Loucy (cell line): ENCODE measurements at regions not wholly inside any gene's neighbourhood (a gene's known extent, or its start where the extent isn't known, plus 50 kb on each side); places are given as distances from the start of the nearest gene placed in this dataset.

Experiments
- H2AFZ ChIP-seq: fragments of 200-600 bp; sonication (generic); 2 replicates; pipeline ENCODE4 v1.6.0; 2016; ENCODE audit warnings: antibody characterized with exemption, mild to moderate bottlenecking, low read length, moderate library complexity
- H3F3A ChIP-seq: fragments of 200-600 bp; 2 replicates; pipeline ENCODE4 v1.6.0; 2016; ENCODE audit warnings: antibody characterized with exemption, low read depth, mild to moderate bottlenecking
- H3K27me3 ChIP-seq: fragments of 200-600 bp; sonication (generic); 2 replicates; pipeline ENCODE4 v1.6.1; 2014; ENCODE audit warnings: low read length, mild to moderate bottlenecking; ENCODE audit not compliant: insufficient read depth, poor library complexity, severe bottlenecking
- H3K36me3 ChIP-seq: fragments of 200-600 bp; sonication (generic); 2 replicates; pipeline ENCODE4 v1.6.1; 2016; ENCODE audit warnings: low read length; ENCODE audit not compliant: insufficient read depth
- H3K4me1 ChIP-seq: fragments of 200-600 bp; sonication (generic); 2 replicates; pipeline ENCODE4 v1.5.1; 2014; ENCODE audit warnings: low read length, mild to moderate bottlenecking; ENCODE audit not compliant: insufficient read depth, poor library complexity, severe bottlenecking
- H3K4me2 ChIP-seq: fragments of 200-600 bp; sonication (generic); 2 replicates; pipeline ENCODE4 v1.6.0; 2014; ENCODE audit warnings: antibody characterized with exemption, low read length, low read depth, mild to moderate bottlenecking; ENCODE audit not compliant: poor library complexity, severe bottlenecking
- H3K4me3 ChIP-seq: fragments of 200-600 bp; sonication (generic); 2 replicates; pipeline ENCODE4 v1.5.1; 2014; ENCODE audit warnings: low read length, mild to moderate bottlenecking, mixed read lengths; ENCODE audit not compliant: poor library complexity, severe bottlenecking
- H3K79me2 ChIP-seq: fragments of 200-600 bp; sonication (generic); 2 replicates; pipeline ENCODE4 v1.6.1; 2014; ENCODE audit warnings: low read length; ENCODE audit not compliant: insufficient read depth
- H3K9ac ChIP-seq: fragments of 200-600 bp; sonication (generic); 2 replicates; pipeline ENCODE4 v1.6.0; 2014; ENCODE audit warnings: mild to moderate bottlenecking, low read depth, low read length, moderate library complexity; ENCODE audit not compliant: poor library complexity, severe bottlenecking
- H3K9me2 ChIP-seq: fragments of 200-600 bp; sonication (generic); replicated peaks from 2 replicates; pipeline ENCODE4 v1.6.1; 2016; ENCODE audit warnings: low read depth, low read length, mixed read lengths
- H3K9me3 ChIP-seq: fragments of 200-600 bp; sonication (generic); 2 replicates; pipeline ENCODE4 v1.6.1; 2014; ENCODE audit warnings: mild to moderate bottlenecking, antibody characterized with exemption, low read length, low read depth; ENCODE audit not compliant: insufficient read depth
- H4K20me1 ChIP-seq: fragments of 200-600 bp; sonication (generic); 2 replicates; pipeline ENCODE4 v1.6.0; 2014; ENCODE audit warnings: antibody characterized with exemption, low read length, mild to moderate bottlenecking; ENCODE audit not compliant: insufficient read depth, poor library complexity, severe bottlenecking
- CTCF ChIP-seq: fragments of 200-600 bp; sonication (generic); conservative IDR thresholded peaks from 2 replicates; pipeline ENCODE4 v1.5.1; 2014; ENCODE audit warnings: mild to moderate bottlenecking, antibody characterized with exemption, low read length
- EZH2phosphoT487 ChIP-seq: fragments of 200-600 bp; IDR thresholded peaks from 2 replicates; pipeline ENCODE4 v1.6.1; 2018; ENCODE audit warnings: antibody characterized with exemption, mild to moderate bottlenecking, moderate library complexity, borderline replicate concordance

GRCh38 chr1:234975941-234976860, 152.4 kb downstream of the TOMM20 start:
- H3K4me3 ChIP-seq: no peak overlapping the region
- H2AFZ ChIP-seq: no peak overlapping the region

GRCh38 chr1:234975122-234975940, 153.3 kb downstream of the TOMM20 start:
- Histone ChIP-seq H3K9ac (peak overlapping the region; percentile 4), H2AFZ (no peak overlapping the region), H3K9me2 (no peaks in the 10 kb centered on the region), H3K9me3 (no peaks in the 10 kb centered on the region), H3K4me2 (peak overlapping the region; percentile 22), H4K20me1 (no peaks in the 10 kb centered on the region), H3K4me1 (peaks cover 96% of the 10 kb centered on the region), H3K27me3 (no peaks in the 10 kb centered on the region), H3K4me3 (no peak overlapping the region), H3K79me2 (peaks cover 21% of the 10 kb centered on the region), H3F3A (no peaks in the 10 kb centered on the region), H3K36me3 (no peaks in the 10 kb centered on the region)
- no peak for TF ChIP-seq EZH2phosphoT487
- no peak for TF ChIP-seq CTCF

More at GRCh38 chr1:234975941-234976860, 152.4 kb downstream of the TOMM20 start:
- Histone ChIP-seq H3K4me2 (no peak overlapping the region), H3K79me2 (peaks cover 21% of the 10 kb centered on the region), H3F3A (no peaks in the 10 kb centered on the region), H3K36me3 (no peaks in the 10 kb centered on the region), H3K4me1 (peaks cover 96% of the 10 kb centered on the region), H3K9me3 (no peaks in the 10 kb centered on the region), H3K27me3 (no peaks in the 10 kb centered on the region), H4K20me1 (no peaks in the 10 kb centered on the region), H3K9me2 (no peaks in the 10 kb centered on the region), H3K9ac (no peak overlapping the region)
- TF ChIP-seq CTCF (no peak), EZH2phosphoT487 (no peak)

- H3K36me3 ChIP-seq: no peaks in the 10 kb centered on the region
- no peaks in the 10 kb centered on the region for H3F3A ChIP-seq
- H4K20me1 ChIP-seq: no peaks in the 10 kb centered on the region
- no peak overlapping the region for H2AFZ ChIP-seq
- TF ChIP-seq CTCF: no peak
- no peak for TF ChIP-seq EZH2phosphoT487
- peaks cover 5% of the 10 kb centered on the region; the same call in 1 of the 2 replicates for H3K79me2 ChIP-seq
- no peak overlapping the region for H3K9ac ChIP-seq
- H3K4me3 ChIP-seq: no peak overlapping the region
- no peak overlapping the region for H3K4me2 ChIP-seq
- no peaks in the 10 kb centered on the region for H3K27me3 ChIP-seq
- no peaks in the 10 kb centered on the region for H3K9me2 ChIP-seq
- H3K9me3 ChIP-seq: no peaks in the 10 kb centered on the region
- H3K4me1 ChIP-seq: peaks cover 89% of the 10 kb centered on the region
Observed at GRCh38 chr1:234973426-234974250, 155.0 kb downstream of the TOMM20 start.
